ENCODE measurements at regions not wholly inside any gene's neighbourhood (a gene's known extent, or its start where the extent isn't known, plus 50 kb on each side); places are given as distances from the start of the nearest gene placed in this dataset.

- no peaks in the 10 kb centered on the region for H3K36me3 ChIP-seq (replicated peaks in 1 of 2; ENCODE audit: control extremely low read depth in 1 of 2, control insufficient read depth in 1 of 2, extremely low read depth in 1 of 2, insufficient read depth in 2 of 2, low read length in 1 of 2)
- H3K9me3 ChIP-seq (ENCODE audit: control extremely low read depth in 1 of 3, control insufficient read depth in 2 of 3, insufficient read depth in 1 of 3, low read length in 2 of 3) = no peaks in the 10 kb centered on the region
- H3K4me3 Mint-ChIP-seq = no peak overlapping the region
- no peak for ATAC-seq (ENCODE audit: low read depth)
- intact Hi-C loops (cut with micrococcal nuclease) = no loop called here
- H3K27me3 Mint-ChIP-seq = peaks cover 6% of the 10 kb centered on the region
- H3K27ac ChIP-seq (ENCODE audit: low read length in 2 of 2) = no peak overlapping the region
- 96% methylated on average over 3 of the region's 4 CpGs for WGBS (ENCODE audit: insufficient coverage)
- H2AFZ ChIP-seq (ENCODE audit: insufficient read depth, low read depth, low read length, poor library complexity, severe bottlenecking) = no peak overlapping the region
- CTCF ChIA-PET = no interaction called here
- H3K9me3 Mint-ChIP-seq (ENCODE audit: insufficient read depth) = peaks cover 3% of the 10 kb centered on the region
- no peak overlapping the region for H3K9ac ChIP-seq (ENCODE audit: low read length)
- H3K4me2 ChIP-seq (replicated peaks; ENCODE audit: low read depth, low read length, poor library complexity, severe bottlenecking) = no peak overlapping the region
- no peaks in the 10 kb centered on the region for H4K20me1 ChIP-seq (ENCODE audit: control insufficient read depth, insufficient read depth, low read length, poor library complexity, severe bottlenecking)
- no peak overlapping the region for H3K27ac Mint-ChIP-seq
- H3K4me1 ChIP-seq (ENCODE audit: control insufficient read depth in 2 of 2, insufficient read depth in 2 of 2, low read length in 2 of 2) = no peaks in the 10 kb centered on the region
- H3K27me3 ChIP-seq (replicated peaks in 1 of 4; ENCODE audit: control extremely low read depth in 1 of 4, control insufficient read depth in 3 of 4, insufficient read depth in 4 of 4, low read length in 3 of 4) = no peaks in the 10 kb centered on the region
- H3K79me2 ChIP-seq (ENCODE audit: control insufficient read depth, insufficient read depth, low read length) = no peaks in the 10 kb centered on the region
- POLR2A ChIA-PET = no interaction called here
- H3K4me3 ChIP-seq (ENCODE audit: control extremely low read depth in 1 of 5, extremely low read depth in 1 of 5, insufficient read depth in 1 of 5, low read depth in 2 of 5, low read length in 4 of 5) = no peak overlapping the region
- DNase-seq = no peak
- TF ChIP-seq CTCF (IDR thresholded peaks at IDR 0.05) = no peak
- no peak for TF ChIP-seq EZH2 (IDR thresholded peaks at IDR 0.05; ENCODE audit: borderline replicate concordance, insufficient read depth, low read depth, low read length, poor library complexity, severe bottlenecking)
- H3K4me1 Mint-ChIP-seq = peaks cover 3% of the 10 kb centered on the region
Measured at GRCh38 chr5:68886814-68887213, 207.0 kb upstream of the SLC30A5 start.

- intact Hi-C loops (cut with micrococcal nuclease) = no loop called here
- Histone ChIP-seq H3K9ac (ENCODE audit: low read length) (no peak overlapping the region), H2AFZ (ENCODE audit: insufficient read depth, low read depth, low read length, poor library complexity, severe bottlenecking) (no peak overlapping the region), H3K79me2 (ENCODE audit: control insufficient read depth, insufficient read depth, low read length) (no peaks in the 10 kb centered on the region), H3K9me3 (ENCODE audit: control extremely low read depth in 1 of 3, control insufficient read depth in 2 of 3, insufficient read depth in 1 of 3, low read length in 2 of 3) (no peaks in the 10 kb centered on the region), H3K36me3 (replicated peaks in 1 of 2; ENCODE audit: control extremely low read depth in 1 of 2, control insufficient read depth in 1 of 2, extremely low read depth in 1 of 2, insufficient read depth in 2 of 2, low read length in 1 of 2) (no peaks in the 10 kb centered on the region), H3K4me3 (ENCODE audit: control extremely low read depth in 1 of 5, extremely low read depth in 1 of 5, insufficient read depth in 1 of 5, low read depth in 2 of 5, low read length in 4 of 5) (no peak overlapping the region), H4K20me1 (ENCODE audit: control insufficient read depth, insufficient read depth, low read length, poor library complexity, severe bottlenecking) (no peaks in the 10 kb centered on the region), H3K27me3 (replicated peaks in 1 of 4; ENCODE audit: control extremely low read depth in 1 of 4, control insufficient read depth in 3 of 4, insufficient read depth in 4 of 4, low read length in 3 of 4) (no peaks in the 10 kb centered on the region), H3K27ac (ENCODE audit: low read length in 2 of 2) (no peak overlapping the region), H3K4me2 (replicated peaks; ENCODE audit: low read depth, low read length, poor library complexity, severe bottlenecking) (no peak overlapping the region), H3K4me1 (ENCODE audit: control insufficient read depth in 2 of 2, insufficient read depth in 2 of 2, low read length in 2 of 2) (no peaks in the 10 kb centered on the region)
- WGBS (ENCODE audit: insufficient coverage) = no CpG with 5 or more reads among the region's 2 CpGs
- H3K27ac Mint-ChIP-seq = no peak overlapping the region
- ATAC-seq (ENCODE audit: low read depth) (no peak), DNase-seq (no peak)
- no peak overlapping the region for H3K4me3 Mint-ChIP-seq
- H3K9me3 Mint-ChIP-seq (ENCODE audit: insufficient read depth) = no peaks in the 10 kb centered on the region
- no peaks in the 10 kb centered on the region for H3K4me1 Mint-ChIP-seq
- CTCF ChIA-PET = no interaction called here
- TF ChIP-seq CTCF (IDR thresholded peaks at IDR 0.05) (no peak), EZH2 (IDR thresholded peaks at IDR 0.05; ENCODE audit: borderline replicate concordance, insufficient read depth, low read depth, low read length, poor library complexity, severe bottlenecking) (no peak)
- no peaks in the 10 kb centered on the region for H3K27me3 Mint-ChIP-seq
- POLR2A ChIA-PET = no interaction called here
Measured at GRCh38 chr5:68891718-68892117, 202.1 kb upstream of the SLC30A5 start.
